OCI-LY1 (cell line): ENCODE measurements at regions not wholly inside any gene's neighbourhood (a gene's known extent, or its start where the extent isn't known, plus 50 kb on each side); places are given as distances from the start of the nearest gene placed in this dataset.

Experiments
- EZH2 ChIP-seq: fragments of 200-600 bp; sonication (generic), shearing (Covaris generic); IDR thresholded peaks from 2 replicates; pipeline ENCODE4 v1.8.0; 2017; ENCODE audit warnings: borderline replicate concordance, mixed run types, mild to moderate bottlenecking, antibody characterized with exemption, low read length, moderate library complexity, mixed read lengths
- TF ChIP-seq, protein P1 (sequence below): fragments of 200-600 bp; sonication (generic), shearing (Covaris generic); IDR thresholded peaks from 2 replicates; pipeline ENCODE4 v1.5.1; 2017; ENCODE audit warnings: mild to moderate bottlenecking, antibody characterized with exemption, low read length, moderate library complexity, mixed read lengths

DNA sequence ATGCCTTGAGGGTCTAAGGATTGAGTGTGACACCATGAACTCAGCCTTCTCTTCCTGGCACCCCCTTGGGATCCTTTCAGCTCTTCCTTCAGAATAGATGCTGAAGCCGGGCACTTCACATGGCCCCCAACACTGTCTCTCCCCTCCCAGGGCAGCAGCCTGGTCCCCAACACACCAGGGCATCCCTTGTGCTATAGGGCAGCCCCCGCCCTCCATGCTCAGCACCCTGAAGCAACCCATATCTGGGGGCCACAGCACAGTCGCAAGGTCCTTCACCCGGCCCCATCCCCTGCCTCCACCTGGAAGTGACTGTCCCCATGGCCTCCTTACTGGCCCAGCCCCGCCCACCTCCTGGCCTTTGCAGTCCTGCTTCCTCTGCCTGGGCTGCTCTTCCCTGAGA lies 143.1 kb downstream of the C16orf95 start:
- TF ChIP-seq, protein P1, sequence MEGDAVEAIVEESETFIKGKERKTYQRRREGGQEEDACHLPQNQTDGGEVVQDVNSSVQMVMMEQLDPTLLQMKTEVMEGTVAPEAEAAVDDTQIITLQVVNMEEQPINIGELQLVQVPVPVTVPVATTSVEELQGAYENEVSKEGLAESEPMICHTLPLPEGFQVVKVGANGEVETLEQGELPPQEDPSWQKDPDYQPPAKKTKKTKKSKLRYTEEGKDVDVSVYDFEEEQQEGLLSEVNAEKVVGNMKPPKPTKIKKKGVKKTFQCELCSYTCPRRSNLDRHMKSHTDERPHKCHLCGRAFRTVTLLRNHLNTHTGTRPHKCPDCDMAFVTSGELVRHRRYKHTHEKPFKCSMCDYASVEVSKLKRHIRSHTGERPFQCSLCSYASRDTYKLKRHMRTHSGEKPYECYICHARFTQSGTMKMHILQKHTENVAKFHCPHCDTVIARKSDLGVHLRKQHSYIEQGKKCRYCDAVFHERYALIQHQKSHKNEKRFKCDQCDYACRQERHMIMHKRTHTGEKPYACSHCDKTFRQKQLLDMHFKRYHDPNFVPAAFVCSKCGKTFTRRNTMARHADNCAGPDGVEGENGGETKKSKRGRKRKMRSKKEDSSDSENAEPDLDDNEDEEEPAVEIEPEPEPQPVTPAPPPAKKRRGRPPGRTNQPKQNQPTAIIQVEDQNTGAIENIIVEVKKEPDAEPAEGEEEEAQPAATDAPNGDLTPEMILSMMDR = no peak
- no peak for TF ChIP-seq EZH2
